ENCODE measurements at regions not wholly inside any gene's neighbourhood (a gene's known extent, or its start where the extent isn't known, plus 50 kb on each side); places are given as distances from the start of the nearest gene placed in this dataset.

- no peak for TF ChIP-seq CTCF (IDR thresholded peaks at IDR 0.05)
- no peak for TF ChIP-seq POLR2AphosphoS5 (IDR thresholded peaks at IDR 0.05)
Measured at GRCh38 chr12:102681747-102682146, 201.4 kb upstream of the IGF1 start.

Measured in gastroesophageal sphincter (tissue), 3 donors.